BLaER1 (cell line): ENCODE measurements at regions not wholly inside any gene's neighbourhood (a gene's known extent, or its start where the extent isn't known, plus 50 kb on each side); places are given as distances from the start of the nearest gene placed in this dataset.

ENCODE experiments used
- H3K27ac ChIP-seq: shearing (Covaris generic); formaldehyde crosslinking; 2 replicates; pipeline ENCODE4 v1.8.1; 2022
- H3K27me3 ChIP-seq: shearing (Covaris generic); formaldehyde crosslinking; 2 replicates; pipeline ENCODE4 v1.8.1; 2022
- H3K36me3 ChIP-seq: shearing (Covaris generic); formaldehyde crosslinking; 2 replicates; pipeline ENCODE4 v1.8.1; 2022
- H3K4me1 ChIP-seq: shearing (Covaris generic); formaldehyde crosslinking; 2 replicates; pipeline ENCODE4 v1.8.1; 2022
- H3K4me2 ChIP-seq: shearing (Covaris generic); formaldehyde crosslinking; 2 replicates; pipeline ENCODE4 v1.8.1; 2022
- H3K4me3 ChIP-seq: shearing (Covaris generic); formaldehyde crosslinking; 2 replicates; pipeline ENCODE4 v1.8.1; 2022
- H3K9ac ChIP-seq: shearing (Covaris generic); formaldehyde crosslinking; 2 replicates; pipeline ENCODE4 v1.8.1; 2022
- H3K9me3 ChIP-seq: shearing (Covaris generic); formaldehyde crosslinking; 2 replicates; pipeline ENCODE4 v1.8.1; 2022
- H4K20me1 ChIP-seq: shearing (Covaris generic); formaldehyde crosslinking; 2 replicates; pipeline ENCODE4 v1.8.1; 2022
- Cebpa-rat ChIP-seq: shearing (Covaris generic); IDR thresholded peaks from 2 replicates; pipeline ENCODE4 v1.8.1; 2022

DNA sequence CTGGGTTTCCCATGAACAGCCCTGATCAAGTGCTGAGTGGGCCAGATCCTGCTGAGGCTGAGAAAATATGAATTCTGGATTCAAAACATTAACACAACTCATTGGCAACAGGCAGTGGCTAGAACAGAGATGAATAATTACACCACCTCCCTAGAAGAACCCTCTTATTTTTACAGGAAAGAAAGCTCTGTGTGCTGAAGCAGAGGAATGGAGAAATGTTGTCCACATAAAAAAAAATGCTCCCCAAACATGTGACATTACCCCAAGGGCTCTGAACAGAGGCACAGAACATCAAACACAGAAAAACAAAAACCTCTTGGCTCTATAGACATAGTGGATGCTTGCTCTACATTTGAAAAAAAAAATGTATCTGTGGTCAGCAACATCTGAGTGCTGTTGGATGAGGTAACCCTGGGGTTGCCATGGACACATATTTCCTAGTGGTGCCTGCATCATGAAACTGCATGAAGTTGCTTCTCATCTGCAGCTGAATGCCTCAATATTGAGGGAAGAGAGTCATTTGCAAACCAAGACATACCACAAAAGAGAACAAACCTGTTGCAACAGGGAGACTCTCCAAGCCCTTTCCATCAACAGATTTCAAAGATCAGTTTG, 98.8 kb downstream of the SNX19 start:
- H3K4me3 ChIP-seq = no peak overlapping the region
- no peak overlapping the region for H3K4me2 ChIP-seq
- H3K27me3 ChIP-seq = no peaks in the 10 kb centered on the region
- no peak overlapping the region for H3K27ac ChIP-seq
- H3K36me3 ChIP-seq = no peaks in the 10 kb centered on the region
- H3K9me3 ChIP-seq = no peaks in the 10 kb centered on the region
- no peak for TF ChIP-seq Cebpa-rat
- H3K4me1 ChIP-seq = no peaks in the 10 kb centered on the region
- H4K20me1 ChIP-seq = no peaks in the 10 kb centered on the region
- H3K9ac ChIP-seq = no peak overlapping the region

DNA sequence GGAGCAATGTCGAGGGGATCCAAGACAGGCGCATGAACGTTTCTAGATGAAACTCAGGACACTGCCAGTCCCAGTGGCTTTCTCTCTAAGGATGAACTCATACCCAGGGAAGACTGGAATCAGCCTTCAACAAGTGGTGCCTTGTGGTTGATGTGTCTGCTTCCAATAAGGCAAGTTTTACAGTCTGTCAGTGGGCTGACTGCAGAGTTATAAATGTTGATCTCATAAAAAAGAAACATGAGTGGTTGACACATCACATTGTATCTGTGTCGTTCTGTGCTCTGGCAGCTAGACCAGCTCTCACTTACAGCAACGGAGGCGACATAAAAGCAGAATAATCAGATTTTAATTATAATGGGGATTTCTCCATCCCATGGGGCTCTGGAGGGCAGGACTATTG, 96.7 kb downstream of the SNX19 start:
- H3K4me1 ChIP-seq = no peaks in the 10 kb centered on the region
- no peak for TF ChIP-seq Cebpa-rat

More for the DNA sequence above, 96.7 kb downstream of the SNX19 start:
- Histone ChIP-seq H3K9ac (no peak overlapping the region), H3K36me3 (no peaks in the 10 kb centered on the region), H3K27ac (no peak overlapping the region), H3K9me3 (no peaks in the 10 kb centered on the region), H3K4me3 (no peak overlapping the region), H3K27me3 (no peaks in the 10 kb centered on the region; the same call in 1 of the 2 replicates), H4K20me1 (no peaks in the 10 kb centered on the region), H3K4me2 (no peak overlapping the region)
